ENCODE measurements at regions not wholly inside any gene's neighbourhood (a gene's known extent, or its start where the extent isn't known, plus 50 kb on each side); places are given as distances from the start of the nearest gene placed in this dataset.

DNA sequence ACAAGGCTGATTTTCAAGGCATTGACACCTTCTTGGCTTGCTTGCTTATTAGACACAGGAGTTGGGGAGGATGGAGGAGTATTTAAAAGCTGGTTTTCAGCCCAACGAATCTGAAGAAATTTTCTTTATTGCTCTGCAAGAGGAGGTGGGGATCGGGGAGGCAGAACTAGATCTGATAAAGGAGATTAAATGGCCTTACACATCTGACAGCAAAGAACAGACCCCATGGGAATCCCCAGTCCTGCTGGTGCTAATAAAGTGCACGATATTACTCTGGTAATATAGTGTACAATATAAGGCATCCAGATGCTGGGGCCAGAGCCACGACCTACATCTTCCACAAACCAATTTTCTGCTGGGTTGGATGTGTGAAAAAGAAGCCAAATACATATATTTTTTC lies 323.0 kb downstream of the OMA1 start:
- TF ChIP-seq, protein P1, sequence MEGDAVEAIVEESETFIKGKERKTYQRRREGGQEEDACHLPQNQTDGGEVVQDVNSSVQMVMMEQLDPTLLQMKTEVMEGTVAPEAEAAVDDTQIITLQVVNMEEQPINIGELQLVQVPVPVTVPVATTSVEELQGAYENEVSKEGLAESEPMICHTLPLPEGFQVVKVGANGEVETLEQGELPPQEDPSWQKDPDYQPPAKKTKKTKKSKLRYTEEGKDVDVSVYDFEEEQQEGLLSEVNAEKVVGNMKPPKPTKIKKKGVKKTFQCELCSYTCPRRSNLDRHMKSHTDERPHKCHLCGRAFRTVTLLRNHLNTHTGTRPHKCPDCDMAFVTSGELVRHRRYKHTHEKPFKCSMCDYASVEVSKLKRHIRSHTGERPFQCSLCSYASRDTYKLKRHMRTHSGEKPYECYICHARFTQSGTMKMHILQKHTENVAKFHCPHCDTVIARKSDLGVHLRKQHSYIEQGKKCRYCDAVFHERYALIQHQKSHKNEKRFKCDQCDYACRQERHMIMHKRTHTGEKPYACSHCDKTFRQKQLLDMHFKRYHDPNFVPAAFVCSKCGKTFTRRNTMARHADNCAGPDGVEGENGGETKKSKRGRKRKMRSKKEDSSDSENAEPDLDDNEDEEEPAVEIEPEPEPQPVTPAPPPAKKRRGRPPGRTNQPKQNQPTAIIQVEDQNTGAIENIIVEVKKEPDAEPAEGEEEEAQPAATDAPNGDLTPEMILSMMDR (IDR thresholded peaks at IDR 0.05): no peak
- TF ChIP-seq ZFX (IDR thresholded peaks at IDR 0.05; ENCODE audit: borderline replicate concordance): no peak

Data from 22Rv1 (cell line).